HG03432 (cell line): ENCODE measurements at regions not wholly inside any gene's neighbourhood (a gene's known extent, or its start where the extent isn't known, plus 50 kb on each side); places are given as distances from the start of the nearest gene placed in this dataset.
"Not testable (repeated sequence)": the region's sequence is repeated elsewhere in the genome, so short reads cannot be mapped to it uniquely, and the experiment has no call there.

Experiments
- ATAC-seq: cut with Tn5 transposase; IDR thresholded peaks from one replicate; pipeline ENCODE4 v1.9.1; 2021; ENCODE audit warnings: mild to moderate bottlenecking, moderate library complexity; ENCODE audit not compliant: unreplicated experiment

DNA sequence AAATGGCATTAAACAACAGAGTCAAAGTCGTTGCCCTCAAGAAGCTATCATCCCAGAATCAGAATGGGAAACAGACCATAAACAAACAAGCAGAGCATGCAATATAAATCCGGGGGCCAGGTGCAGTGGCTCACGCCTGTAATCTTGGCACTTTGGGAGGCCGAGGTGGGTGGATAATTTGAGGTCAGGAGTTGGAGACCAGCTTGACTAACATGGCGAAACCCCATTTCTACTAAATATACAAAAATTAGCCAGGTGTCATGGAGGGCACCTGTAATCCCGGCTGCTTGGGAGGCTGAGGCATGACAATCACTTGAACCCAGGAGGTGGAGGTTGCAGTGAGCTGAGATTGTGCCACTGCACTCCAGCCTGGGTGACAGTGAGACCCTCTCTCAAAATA, 249.8 kb downstream of the CYRIA start:
- ATAC-seq: not testable (repeated sequence)

DNA sequence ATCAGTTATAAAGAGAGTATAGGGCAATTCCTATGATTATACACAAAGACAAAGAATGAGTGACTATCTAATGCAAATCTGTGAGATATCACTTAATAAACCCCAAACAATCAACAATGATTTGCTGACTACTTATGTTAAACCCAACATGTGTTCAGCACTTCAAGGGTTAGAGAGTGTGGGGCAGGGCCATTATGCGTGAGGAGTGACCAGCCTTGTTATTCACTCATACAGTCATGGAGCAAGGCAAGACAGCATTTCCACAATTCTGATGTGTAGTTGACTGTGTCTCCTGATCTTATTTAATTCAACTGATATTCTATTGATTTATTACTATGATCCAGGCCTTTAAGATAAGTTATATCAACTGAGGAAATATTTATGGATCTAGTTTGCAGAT, 251.7 kb downstream of the CYRIA start:
- no peak for ATAC-seq

DNA sequence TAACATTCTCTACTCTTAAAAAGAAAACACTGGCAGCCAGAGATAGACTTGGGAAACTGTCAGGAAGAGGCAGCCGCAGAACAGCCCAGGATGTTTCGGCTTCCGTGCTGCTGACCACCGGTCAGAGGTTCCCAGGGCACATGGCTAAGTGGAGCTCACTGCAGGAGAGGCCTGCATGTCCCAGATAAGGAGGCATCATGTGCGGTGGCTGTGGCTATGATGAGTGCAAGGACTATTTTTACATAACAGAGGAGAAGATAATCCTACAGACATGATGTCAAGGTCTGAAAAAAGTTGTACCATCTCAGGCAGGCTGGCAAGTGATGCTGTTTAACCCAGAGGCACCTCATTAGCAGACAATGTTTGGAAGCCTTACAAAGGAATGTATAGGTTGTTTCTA, 252.3 kb downstream of the CYRIA start:
- ATAC-seq: no peak

DNA sequence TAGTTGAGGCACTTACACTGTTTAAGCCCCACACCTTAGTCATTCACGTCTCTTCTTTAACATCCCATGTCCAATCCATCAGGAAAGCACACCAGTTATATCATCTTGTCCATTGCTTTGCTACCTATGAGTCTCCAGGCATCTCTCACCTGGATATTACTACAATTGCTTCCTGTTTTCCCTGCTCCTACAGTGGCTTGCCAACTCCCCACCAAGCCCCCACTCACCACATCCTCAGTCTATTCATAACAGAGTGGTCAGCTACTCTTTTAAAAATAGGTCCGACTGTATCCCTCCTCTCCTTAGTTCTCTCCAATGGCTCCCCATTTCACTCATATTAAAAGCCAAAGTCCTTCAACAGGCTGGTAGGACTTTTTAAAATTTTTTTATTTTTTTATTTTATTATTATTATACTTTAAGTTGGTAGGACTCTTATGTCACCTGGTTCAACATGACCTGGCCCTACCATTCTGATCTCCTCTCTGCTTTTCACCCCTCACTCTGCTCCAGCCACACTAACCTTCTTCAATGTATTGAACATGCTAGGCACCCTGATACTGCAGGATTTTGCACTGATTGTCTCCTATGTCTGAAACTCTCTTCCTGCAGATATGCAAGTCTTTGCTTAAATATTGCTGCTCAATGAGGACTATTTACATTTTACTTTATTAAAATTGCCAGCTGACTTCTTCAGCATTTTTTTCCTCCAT, 253.2 kb downstream of the CYRIA start:
- no peak for ATAC-seq

DNA sequence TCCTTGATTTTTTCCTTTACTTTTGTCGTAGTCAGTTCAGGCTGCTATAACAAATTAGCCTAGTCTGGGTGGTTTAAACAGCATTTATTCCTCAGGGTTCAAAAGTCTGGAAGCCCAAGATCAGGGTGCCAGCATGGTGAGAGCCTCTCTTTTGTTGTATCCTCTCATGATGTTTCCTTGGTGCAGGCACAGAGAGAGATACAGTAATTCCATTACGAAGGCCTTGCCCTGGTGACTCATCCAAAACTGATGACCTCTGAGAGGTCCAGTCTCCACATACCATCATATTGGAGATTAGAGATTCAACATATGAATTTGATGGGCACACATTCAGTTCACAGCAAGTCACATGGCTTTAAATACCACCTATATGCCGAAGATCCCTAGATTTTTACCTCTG, 253.8 kb downstream of the CYRIA start:
- ATAC-seq: no peak

DNA sequence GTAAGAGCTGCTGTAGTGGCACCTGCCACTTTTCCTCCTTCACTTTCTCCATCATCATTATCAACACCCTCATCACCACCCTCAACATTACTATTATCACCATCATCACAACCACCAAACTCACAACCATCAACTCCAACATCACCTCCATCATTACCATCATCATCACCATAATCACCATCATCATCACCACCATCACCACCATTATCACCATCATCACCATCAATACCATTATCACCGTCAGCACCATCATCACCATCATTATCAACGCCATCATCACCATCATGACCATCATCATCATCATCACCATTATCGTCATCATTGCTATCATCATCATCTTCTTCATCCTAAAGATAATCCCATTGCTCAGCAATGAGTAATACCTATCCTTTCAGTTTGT, 255.8 kb downstream of the CYRIA start:
- no peak for ATAC-seq

DNA sequence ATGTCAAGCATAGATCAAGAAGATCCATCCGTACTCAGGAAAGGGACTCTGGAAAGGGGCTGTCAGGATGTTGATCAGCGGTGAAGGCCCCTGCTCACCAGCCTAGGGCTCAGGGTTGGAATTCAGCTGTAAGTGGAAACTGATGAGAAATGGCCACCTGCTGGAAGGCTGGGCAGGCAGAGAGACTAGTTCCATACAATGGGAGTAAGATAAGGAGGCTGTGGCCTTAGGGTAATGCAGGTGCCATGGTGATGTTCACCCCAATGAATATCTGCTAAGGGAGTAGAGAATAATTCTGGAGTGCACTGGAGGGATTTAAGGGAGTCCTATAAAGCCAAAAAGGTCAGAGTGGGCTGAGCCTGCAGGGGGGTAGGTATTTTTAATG, 256.6 kb downstream of the CYRIA start:
- ATAC-seq: no peak

DNA sequence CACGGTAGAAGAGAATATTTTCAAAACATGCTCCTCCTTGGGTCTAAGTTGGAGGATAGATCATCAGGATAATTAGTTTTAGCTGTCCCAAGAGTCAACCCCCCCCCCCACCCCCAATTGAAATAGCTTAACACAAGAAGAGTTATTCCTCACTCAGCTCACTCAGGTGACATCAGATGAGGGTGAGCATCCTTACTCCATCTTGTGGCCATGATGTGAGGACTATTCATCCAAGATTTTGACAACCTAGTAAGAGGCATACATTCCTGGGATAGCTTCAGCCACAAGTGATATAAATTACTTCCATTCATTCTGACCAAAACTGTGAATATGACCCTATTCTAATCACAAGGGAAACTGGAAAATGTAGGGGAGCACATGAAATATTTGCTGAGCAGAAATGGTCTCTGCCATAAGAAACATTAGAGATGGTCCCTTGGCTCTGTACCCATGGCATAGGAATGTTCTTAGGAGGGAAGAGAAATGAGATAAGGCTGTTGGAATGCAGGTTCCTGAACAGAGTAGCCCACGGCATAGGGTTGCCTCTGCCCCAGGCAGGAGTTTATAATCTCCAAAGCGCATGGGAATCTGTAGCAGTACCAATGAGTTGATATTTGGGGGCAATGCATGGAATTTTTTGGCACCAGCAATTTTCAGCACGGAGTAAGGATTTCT, 257.2 kb downstream of the CYRIA start:
- no peak for ATAC-seq

DNA sequence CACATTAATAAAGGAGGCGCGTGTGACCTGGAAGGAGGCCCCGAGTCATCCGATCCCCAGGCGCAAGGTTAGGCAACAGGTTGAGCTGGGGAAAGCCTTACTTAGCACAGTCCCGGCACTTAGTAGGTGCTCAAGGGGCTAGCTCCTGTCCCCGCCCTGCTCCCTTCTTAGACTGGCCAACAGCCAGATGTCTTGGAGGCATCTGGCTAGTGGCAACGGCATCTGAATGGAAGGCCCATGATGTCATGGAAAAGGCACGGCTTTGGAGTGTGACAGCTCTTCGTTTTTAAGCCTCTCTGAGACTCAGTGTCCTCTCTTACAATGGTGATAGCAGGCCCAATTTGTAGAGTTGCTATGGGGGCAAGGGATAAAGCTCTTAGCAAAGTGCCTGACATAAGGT, 258.3 kb downstream of the CYRIA start:
- no peak for ATAC-seq

DNA sequence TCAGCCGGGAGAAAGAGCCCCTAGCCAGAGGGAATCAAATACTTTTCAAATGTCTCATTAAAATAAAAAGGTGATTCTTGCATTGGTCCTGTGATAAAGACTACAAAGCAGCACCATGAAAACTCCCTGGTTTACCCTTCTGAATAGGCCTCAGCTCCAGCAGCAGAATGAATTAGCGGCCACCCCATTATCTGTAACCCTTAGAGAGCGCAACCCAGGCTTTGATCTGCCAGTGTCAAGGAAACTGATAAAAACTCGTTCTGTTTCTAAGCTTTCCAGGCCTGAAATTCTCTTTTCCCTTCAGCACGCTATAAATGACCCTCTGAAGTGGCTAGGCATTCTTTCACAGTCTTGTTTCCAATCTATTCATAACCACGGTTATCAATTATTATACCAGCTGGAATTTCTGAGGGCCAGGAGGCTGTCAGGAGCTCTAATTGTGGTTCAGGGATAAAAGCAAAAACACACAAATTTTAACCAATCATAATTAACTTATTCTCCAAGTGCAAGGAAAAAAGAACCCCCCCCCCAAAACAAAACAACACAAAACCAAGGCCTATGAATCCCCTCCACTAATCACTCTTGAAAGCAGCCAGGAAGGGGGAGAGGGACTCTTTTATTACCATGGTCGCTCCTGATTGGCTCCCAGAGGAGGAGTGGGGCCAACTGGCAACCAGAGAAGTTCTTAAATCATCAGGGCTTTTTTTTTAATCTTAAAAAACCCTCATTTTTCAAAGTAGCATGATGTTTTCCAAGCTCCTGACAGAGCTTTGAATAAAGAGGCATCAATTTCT, 258.9 kb downstream of the CYRIA start:
- ATAC-seq: no peak

DNA sequence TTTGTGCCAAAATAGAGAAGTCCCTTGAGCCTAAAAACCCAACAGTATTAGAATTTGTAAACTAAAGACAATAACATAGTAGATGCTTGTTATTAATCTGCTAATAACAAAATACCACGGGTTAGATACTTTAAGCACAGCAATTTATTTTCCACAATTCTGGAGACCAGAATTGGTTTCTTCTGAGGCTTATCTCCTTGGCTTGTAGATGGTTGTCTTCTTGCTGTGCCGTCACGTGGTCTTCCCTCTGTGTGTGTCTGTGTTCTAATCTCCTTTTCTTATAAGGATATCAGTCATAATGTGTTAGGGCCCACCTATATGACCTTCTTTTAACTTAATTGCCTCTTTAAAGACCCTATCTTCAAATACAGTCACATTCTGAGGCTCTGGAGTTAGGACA, 260.1 kb downstream of the CYRIA start:
- ATAC-seq: no peak

DNA sequence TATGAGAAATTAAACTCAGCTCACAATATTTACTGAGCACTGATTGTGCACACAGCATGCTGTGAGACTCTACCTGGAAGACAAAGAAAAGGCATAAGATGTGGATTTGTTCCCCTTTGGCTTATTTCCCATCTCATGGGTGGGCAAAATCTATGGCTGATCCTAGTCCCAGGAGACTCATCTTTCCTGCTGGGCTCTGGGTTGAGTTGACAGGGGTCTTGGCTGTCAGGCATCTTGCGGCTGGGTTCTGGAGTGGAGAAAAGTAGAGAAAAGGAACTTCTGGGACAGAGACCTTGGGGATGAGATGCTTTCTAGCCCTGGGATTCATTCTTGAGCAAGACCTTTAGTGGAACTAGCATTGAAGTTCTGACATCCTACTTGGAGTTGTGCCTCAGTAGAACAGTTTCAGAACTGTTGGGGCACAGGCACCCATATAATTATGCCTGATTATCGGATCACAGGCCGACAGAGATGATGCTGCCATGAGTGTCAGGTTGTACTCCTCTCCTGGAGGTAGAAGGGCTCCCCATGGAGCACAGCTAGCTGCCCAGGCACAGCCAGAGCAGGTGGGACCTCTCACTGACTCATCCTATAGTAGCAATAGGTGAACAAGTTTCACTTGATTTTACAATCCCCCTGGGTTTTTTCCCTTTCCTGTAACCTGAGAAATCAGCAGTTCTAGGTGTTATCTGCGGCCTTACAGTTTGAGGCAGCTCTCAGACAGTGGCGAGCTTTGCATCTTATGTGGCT, 260.9 kb downstream of the CYRIA start:
- no peak for ATAC-seq

DNA sequence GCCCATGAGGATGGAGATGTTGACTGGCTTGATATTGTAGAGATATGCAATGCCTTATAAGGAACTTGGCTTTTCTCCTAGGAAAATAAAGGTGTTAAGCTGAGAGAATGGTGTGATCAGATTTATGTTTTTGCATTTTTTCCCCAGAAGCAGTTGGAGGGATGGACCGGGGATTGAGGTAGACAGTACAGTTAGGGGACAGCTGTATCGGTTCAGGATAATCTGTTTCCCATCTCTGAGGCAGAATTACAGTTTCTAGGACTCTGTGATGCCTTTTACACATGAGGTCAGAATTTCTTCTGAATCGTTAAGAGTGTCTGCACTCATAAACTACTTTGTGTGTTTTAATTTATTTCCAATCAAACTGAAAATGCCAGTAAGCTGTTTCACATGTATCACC, 261.5 kb downstream of the CYRIA start:
- no peak for ATAC-seq

DNA sequence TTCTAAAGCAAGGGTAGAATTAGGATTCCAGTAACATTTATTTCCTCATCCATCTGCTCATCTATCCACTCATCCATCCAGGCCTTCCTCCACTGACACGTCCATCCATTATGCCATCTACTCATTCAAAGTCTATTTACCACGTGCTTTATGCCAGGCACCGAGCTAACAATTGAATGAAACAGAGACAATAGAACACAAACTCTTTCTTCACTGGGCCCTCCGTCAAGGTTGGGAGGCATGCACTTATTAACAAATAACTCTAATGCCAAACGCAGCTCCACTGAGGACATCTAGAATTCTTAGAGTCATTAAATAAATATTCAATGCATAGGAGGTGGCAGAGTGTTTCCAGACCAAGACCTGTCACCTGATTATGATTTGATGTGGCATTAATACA, 262.7 kb downstream of the CYRIA start:
- no peak for ATAC-seq

DNA sequence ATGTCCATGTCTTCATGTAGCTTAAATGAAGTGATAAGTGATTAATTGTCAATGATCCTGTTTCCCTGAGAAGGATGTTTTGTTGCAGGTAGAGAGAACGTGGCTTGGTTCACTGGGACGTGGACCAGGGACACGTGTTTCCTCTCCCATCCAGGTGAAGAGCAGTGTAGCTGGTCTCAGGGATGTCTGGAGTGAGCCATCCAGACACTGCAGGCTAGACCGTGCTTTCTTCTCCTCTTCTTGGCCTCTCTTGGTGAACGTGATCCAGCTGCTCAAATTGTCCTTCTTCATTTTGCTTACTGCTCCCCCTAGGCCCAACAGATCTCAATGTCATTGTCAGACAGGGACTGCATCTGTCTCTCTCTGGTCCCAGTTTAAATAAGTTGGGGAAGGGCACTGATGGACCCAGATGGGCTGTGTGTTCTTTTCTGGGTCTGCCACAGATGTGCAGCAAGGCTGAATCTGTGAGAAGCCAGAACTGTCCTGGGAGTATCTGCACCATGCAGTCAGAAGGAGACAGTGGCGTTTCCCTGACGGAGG, 263.8 kb downstream of the CYRIA start:
- ATAC-seq: no peak

DNA sequence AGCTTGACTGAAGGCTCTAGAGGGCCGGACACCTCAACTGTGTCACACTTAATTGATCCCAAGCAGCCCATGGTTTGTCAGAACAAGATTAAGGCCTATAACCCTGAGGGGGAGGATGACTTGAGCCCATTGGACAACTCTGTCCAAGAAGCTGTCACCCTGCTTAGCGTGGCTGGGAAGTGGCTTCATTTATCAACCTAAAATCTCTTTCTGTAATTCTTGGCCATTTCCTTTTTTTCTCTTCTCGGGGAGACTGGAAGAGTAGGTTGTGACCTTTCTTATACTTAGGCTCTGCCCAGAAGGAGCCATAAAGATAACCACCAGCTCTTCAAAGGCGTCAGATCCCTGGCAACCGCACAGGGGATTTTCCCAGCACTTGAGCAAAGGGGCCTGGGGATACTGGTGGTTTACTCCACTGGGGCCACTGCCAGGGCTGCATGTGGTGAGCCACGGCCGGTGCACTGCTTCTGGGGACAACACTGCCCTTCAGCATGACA, 265.5 kb downstream of the CYRIA start:
- no peak for ATAC-seq

DNA sequence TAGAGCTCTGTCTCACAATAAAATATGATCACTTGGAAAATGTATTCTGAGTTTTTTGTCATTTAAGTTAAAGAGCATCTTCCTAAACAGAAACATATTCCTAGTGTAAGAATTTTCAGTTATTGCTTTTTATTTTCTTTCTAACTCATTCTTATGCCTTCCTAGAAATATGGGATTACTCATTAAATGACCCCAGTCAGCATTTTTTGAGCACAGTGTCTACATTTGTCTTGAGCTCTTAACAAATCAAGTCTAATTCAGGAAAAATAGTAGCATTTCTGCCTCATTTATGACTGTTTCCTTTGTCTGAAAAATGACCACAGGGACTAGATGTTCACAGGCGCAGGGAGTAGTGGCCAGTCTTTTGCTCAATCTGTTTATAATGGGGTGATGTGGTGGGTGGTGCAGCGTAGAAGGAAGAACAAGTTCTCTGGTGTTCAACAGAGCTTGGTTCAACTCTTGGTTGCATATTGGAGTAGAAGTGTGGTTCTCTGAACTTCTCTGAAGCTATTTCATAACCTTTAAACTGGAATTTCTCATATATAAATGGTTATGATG, 267.1 kb downstream of the CYRIA start:
- ATAC-seq: no peak

DNA sequence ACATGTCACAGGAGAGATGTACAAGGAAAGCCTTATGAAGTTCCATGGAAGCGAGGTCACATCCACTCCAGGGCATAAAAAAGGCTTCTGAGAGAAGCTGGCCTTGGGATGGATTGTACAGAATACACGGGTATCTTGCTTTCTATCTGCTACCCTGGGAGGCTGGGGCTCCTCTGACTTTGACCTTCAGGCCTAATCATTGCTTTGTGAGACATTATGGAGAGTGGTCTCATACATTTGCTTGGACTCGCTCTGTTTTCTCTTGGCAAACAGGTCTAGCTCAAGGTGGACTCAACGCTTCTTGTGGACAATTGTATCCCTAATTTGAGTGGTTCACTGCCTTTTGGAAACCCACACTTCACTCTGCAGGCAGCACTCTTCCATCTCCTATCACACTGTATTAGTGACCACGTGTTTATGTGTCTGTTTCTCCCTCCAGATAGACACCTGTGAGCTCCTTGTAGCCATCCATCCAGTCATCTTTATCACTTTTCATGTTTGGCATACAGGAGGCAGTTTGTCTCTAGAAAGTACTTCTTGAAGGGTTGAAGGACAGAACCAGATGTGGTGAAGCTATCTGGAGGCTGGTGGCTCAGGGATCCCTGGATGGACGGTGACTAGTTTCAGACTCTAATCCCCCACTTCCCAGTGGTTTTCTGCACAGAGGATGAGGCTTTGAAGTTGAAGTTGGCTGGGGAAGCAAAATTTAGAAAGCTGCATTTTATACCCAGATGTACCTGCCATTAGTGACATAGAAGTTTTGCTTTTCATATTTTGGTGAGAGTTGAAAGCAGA, 267.8 kb downstream of the CYRIA start:
- ATAC-seq: no peak

DNA sequence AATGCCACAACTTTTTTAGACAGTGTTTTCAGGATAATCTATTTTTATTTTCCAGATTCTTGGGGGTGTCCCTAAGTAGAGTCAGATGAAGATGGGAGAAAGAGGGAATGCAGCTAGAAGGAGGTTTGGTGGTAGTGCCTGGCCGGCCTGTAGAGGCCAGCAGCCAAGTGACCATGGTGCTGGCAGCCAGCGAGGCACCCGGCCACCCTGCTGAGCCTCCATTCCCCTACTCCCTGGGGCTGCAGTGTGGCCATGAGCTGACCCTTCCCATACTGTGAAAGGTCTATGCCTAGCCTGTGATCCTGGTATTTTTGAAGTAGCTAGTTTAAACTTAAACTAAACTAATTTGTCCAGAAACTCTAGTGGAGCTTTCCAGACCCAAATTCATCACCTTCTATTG, 268.6 kb downstream of the CYRIA start:
- ATAC-seq: no peak

DNA sequence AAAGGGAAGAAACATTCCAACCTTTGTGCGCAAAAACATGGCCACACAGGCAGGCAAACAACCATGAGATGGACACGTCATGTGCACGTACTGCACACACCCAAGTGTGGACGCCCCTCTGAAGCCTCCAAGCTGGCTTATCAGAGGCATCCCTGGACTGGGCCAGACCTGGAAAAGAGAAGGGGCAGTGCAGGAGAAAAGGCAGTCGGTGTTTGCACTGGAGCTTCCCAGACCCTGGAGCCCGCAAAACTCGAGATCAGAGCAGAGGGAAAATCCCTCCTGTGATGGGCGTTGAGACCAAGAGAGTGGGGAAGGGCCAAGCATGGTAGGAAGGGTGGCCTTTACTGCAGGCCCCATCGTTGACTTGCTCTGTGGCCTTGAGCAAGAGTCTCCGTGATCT, 269.5 kb downstream of the CYRIA start:
- no peak for ATAC-seq
